Panc1 (cell line): ENCODE measurements at regions not wholly inside any gene's neighbourhood (a gene's known extent, or its start where the extent isn't known, plus 50 kb on each side); places are given as distances from the start of the nearest gene placed in this dataset.

Source experiments
- ATAC-seq: fragments of 200-7000 bp; cut with Tn5 transposase; 2 replicates; pipeline ENCODE4 v1.9.1; 2020; ENCODE audit warnings: mild to moderate bottlenecking, moderate library complexity
- BruUV-seq: library from RNA; stranded (reverse); fragments of 400-500 nt; replicated peaks from 2 replicates; lab custom pipeline; 2021; lab: Mats Ljungman, UMichigan
- CTCF ChIA-PET: fragments of 300-600 bp; sonication (Branson Sonifier 250); formaldehyde crosslinking; loops from one replicate; lab custom pipeline; 2022; ENCODE audit warnings: antibody characterized with exemption; lab: Charles Lee
- POLR2A ChIA-PET: fragments of 300-600 bp; sonication (Branson Sonifier 250); formaldehyde crosslinking; loops from one replicate; lab custom pipeline; 2022; ENCODE audit warnings: antibody characterized with exemption; lab: Charles Lee
- DNase-seq: peaks from one replicate; pipeline ENCODE4 v3.0.0-alpha.2; 2010; ENCODE audit warnings: low read depth, low spot score
- H3K27ac ChIP-seq: 2 replicates; pipeline ENCODE4 v1.5.1; 2011; ENCODE audit warnings: mild to moderate bottlenecking, low read length, inconsistent platforms
- H3K27me3 ChIP-seq: fragments of 200-500 bp; sonication (Bioruptor generic); 2 replicates; pipeline ENCODE4 v1.6.0; 2014; ENCODE audit warnings: low read length, inconsistent platforms; ENCODE audit not compliant: control insufficient read depth, insufficient read depth
- H3K36me3 ChIP-seq: fragments of 200-500 bp; sonication (Bioruptor generic); 2 replicates; pipeline ENCODE4 v1.5.1; 2014; ENCODE audit warnings: inconsistent platforms, mild to moderate bottlenecking, low read length, moderate library complexity; ENCODE audit not compliant: control insufficient read depth, insufficient read depth
- H3K4me1 ChIP-seq: 2 replicates; pipeline ENCODE4 v1.5.1; 2011; ENCODE audit warnings: inconsistent platforms, mild to moderate bottlenecking, low read length, moderate library complexity; ENCODE audit not compliant: control insufficient read depth, insufficient read depth
- H3K4me3 ChIP-seq, 2 experiments: 2 replicates each; pipeline ENCODE4 v1.5.1; 2011 to 2012; ENCODE audit warnings: low read depth in 2 of 2, low read length in 2 of 2, mild to moderate bottlenecking in 2 of 2, inconsistent platforms in 1 of 2, moderate library complexity in 1 of 2
- H3K9me3 ChIP-seq: fragments of 200-500 bp; sonication (Bioruptor generic); 2 replicates; pipeline ENCODE4 v1.5.1; 2014; ENCODE audit warnings: low read depth, mild to moderate bottlenecking, inconsistent platforms, low read length, moderate library complexity; ENCODE audit not compliant: control insufficient read depth, insufficient read depth
- POLR2AphosphoS5 ChIP-seq: IDR thresholded peaks from 2 replicates; pipeline ENCODE4 v1.6.1; 2012; ENCODE audit warnings: mild to moderate bottlenecking, low read depth, low read length, moderate library complexity
- SIN3A ChIP-seq: IDR thresholded peaks from 2 replicates; pipeline ENCODE4 v1.6.1; 2012; ENCODE audit warnings: low read depth, mild to moderate bottlenecking, low read length, moderate library complexity, borderline replicate concordance; ENCODE audit not compliant: insufficient read depth
- TCF7L2 ChIP-seq: IDR thresholded peaks from 2 replicates; pipeline ENCODE4 v1.6.1; 2011; ENCODE audit warnings: mild to moderate bottlenecking, low read depth, low read length, inconsistent platforms
- in situ Hi-C: cut with HindIII; loops from 2 replicates; pipeline ENCODE4 v1.10.0; 2016; ENCODE audit warnings: low sequenced_read_pairs, low pct_unique_long_range_greater_than_20kb
- intact Hi-C: fragments of 100-400 bp; cut with micrococcal nuclease; formaldehyde crosslinking; loops from one replicate; pipeline ENCODE4 v1.10.0; 2022; ENCODE audit not compliant: unreplicated experiment
- TF ChIP-seq, protein P1 (sequence below): fragments of 450-650 bp; IDR thresholded peaks from 2 replicates; pipeline ENCODE4 v1.5.1; 2017; ENCODE audit warnings: mild to moderate bottlenecking
- TF ChIP-seq, protein P2 (sequence below), 2 experiments: IDR thresholded peaks; 2 replicates each; pipeline ENCODE4 v1.6.1; 2011 to 2012; ENCODE audit warnings: low read depth in 2 of 2, control low read depth in 1 of 2, low read length in 1 of 2, mild to moderate bottlenecking in 1 of 2, moderate library complexity in 1 of 2; ENCODE audit not compliant: insufficient read depth in 1 of 2

DNA sequence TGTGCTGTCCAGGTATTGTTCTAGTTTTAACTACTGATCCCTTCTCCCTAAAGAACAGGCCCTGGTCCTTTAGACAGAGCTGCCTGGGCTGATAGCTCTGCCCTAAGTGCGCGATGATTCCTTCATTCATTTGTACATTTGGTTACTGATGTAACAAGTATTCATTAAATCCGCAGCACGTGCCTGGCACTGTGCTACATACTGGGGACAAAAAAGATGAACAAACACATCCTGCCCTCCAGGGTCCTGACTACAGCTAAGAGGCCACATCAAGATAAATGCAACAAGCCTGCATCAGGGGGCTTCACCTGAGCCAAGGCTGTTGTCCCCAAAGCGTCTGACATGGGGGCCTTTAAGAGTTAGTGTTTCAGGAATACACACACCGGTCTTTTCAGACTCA, 99.0 kb upstream of the PODXL start:
- no peak for ATAC-seq
- TF ChIP-seq, protein P1, sequence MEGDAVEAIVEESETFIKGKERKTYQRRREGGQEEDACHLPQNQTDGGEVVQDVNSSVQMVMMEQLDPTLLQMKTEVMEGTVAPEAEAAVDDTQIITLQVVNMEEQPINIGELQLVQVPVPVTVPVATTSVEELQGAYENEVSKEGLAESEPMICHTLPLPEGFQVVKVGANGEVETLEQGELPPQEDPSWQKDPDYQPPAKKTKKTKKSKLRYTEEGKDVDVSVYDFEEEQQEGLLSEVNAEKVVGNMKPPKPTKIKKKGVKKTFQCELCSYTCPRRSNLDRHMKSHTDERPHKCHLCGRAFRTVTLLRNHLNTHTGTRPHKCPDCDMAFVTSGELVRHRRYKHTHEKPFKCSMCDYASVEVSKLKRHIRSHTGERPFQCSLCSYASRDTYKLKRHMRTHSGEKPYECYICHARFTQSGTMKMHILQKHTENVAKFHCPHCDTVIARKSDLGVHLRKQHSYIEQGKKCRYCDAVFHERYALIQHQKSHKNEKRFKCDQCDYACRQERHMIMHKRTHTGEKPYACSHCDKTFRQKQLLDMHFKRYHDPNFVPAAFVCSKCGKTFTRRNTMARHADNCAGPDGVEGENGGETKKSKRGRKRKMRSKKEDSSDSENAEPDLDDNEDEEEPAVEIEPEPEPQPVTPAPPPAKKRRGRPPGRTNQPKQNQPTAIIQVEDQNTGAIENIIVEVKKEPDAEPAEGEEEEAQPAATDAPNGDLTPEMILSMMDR = no peak
- TF ChIP-seq POLR2AphosphoS5 (no peak), TCF7L2 (no peak), SIN3A (no peak)
- TF ChIP-seq, protein P2, sequence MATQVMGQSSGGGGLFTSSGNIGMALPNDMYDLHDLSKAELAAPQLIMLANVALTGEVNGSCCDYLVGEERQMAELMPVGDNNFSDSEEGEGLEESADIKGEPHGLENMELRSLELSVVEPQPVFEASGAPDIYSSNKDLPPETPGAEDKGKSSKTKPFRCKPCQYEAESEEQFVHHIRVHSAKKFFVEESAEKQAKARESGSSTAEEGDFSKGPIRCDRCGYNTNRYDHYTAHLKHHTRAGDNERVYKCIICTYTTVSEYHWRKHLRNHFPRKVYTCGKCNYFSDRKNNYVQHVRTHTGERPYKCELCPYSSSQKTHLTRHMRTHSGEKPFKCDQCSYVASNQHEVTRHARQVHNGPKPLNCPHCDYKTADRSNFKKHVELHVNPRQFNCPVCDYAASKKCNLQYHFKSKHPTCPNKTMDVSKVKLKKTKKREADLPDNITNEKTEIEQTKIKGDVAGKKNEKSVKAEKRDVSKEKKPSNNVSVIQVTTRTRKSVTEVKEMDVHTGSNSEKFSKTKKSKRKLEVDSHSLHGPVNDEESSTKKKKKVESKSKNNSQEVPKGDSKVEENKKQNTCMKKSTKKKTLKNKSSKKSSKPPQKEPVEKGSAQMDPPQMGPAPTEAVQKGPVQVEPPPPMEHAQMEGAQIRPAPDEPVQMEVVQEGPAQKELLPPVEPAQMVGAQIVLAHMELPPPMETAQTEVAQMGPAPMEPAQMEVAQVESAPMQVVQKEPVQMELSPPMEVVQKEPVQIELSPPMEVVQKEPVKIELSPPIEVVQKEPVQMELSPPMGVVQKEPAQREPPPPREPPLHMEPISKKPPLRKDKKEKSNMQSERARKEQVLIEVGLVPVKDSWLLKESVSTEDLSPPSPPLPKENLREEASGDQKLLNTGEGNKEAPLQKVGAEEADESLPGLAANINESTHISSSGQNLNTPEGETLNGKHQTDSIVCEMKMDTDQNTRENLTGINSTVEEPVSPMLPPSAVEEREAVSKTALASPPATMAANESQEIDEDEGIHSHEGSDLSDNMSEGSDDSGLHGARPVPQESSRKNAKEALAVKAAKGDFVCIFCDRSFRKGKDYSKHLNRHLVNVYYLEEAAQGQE (IDR thresholded peaks at IDR 0.05; ENCODE audit: insufficient read depth in 1 of 2, low read depth in 2 of 2, low read length in 1 of 2) = no peak
- H3K9me3 ChIP-seq = no peaks in the 10 kb centered on the region
- no peak overlapping the region for H3K4me3 ChIP-seq
- BruUV-seq = no TSS peak
- H3K4me1 ChIP-seq = peaks cover 7% of the 10 kb centered on the region; the same call in 1 of the 2 replicates
- ChIA-PET CTCF (no interaction called here), POLR2A (no interaction called here)
- DNase-seq = no peak
- no peak overlapping the region for H3K27ac ChIP-seq
- H3K36me3 ChIP-seq = no peaks in the 10 kb centered on the region
- H3K27me3 ChIP-seq = no peaks in the 10 kb centered on the region
- intact Hi-C loops (loop anchor here (1.0 kb wide), 1 partner anchor 147 kb away; no protein-coding TSS in a partner anchor), in situ Hi-C loops (no loop called here)

DNA sequence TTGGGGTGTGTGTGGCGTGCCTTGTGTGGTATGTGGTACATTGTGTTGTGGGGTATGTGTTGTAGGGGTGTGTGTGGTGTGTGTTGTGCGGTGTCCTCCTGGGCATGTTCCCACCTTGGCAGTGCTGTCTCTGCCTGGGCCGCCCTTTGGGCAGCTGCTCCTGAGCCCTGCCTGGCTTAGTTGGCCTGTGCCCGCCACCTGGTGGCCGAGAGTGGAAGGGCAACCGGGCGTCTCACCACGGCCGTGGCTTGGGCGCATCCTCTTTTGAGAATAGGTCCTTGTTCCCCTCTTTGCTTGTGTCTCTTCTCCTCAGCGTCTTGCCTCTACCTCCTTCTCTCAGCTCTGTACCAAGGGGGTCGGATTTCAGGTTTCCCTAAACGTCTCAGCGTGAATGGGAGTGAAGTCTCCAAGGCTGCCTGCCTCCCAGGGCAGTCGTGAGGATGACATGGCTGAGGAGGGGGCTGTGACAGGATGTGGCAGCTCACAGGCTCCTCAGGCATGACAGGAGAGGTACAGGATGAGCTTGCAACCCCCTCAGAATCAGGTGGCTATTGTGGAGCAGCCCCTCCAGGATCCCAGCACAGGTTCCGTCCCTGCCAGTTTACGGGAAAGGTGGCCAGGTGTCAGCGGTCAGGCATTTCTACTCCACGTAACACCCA, 98.4 kb upstream of the PODXL start:
- Histone ChIP-seq H3K4me1 (peaks cover 7% of the 10 kb centered on the region; the same call in 1 of the 2 replicates), H3K27ac (no peak overlapping the region), H3K4me3 (no peak overlapping the region), H3K36me3 (no peaks in the 10 kb centered on the region), H3K9me3 (no peaks in the 10 kb centered on the region), H3K27me3 (no peaks in the 10 kb centered on the region)
- no TSS peak for BruUV-seq
- DNase-seq = peak; percentile 64
- ATAC-seq = peak; percentile 93
- TF ChIP-seq SIN3A (no peak), TCF7L2 (no peak), POLR2AphosphoS5 (no peak)
- TF ChIP-seq, protein P1 = peak; percentile 85
- TF ChIP-seq, protein P2 (IDR thresholded peaks at IDR 0.05; ENCODE audit: insufficient read depth in 1 of 2, low read depth in 2 of 2, low read length in 1 of 2) = no peak
- ChIA-PET CTCF (interaction anchor here (0.6 to 0.8 kb wide), 2 partner anchors 12 to 109 kb away, joined by 3 to 4 read pairs; no protein-coding TSS in a partner anchor), POLR2A (no interaction called here)
- in situ Hi-C loops (no loop called here), intact Hi-C loops (loop anchor here (1.0 kb wide), 1 partner anchor 146 kb away; no protein-coding TSS in a partner anchor)
